H1 (cell line): ENCODE measurements at regions not wholly inside any gene's neighbourhood (a gene's known extent, or its start where the extent isn't known, plus 50 kb on each side); places are given as distances from the start of the nearest gene placed in this dataset.

Source experiments
- CTCF ChIA-PET: fragments of 300-600 bp; sonication (Branson Sonifier 250); formaldehyde crosslinking; loops from one replicate; lab custom pipeline; 2021; ENCODE audit not compliant: partially characterized antibody; lab: Charles Lee
- POLR2A ChIA-PET: fragments of 300-600 bp; sonication (Branson Sonifier 250); formaldehyde crosslinking; loops from one replicate; lab custom pipeline; 2021; ENCODE audit warnings: inconsistent platforms; ENCODE audit not compliant: partially characterized antibody; lab: Charles Lee
- DNase-seq, 2 experiments: peaks; one replicate each; pipeline versions ENCODE4 v3.0.0 to v3.0.0-alpha.2; 2010 to 2022; ENCODE audit warnings: low spot score in 2 of 2, low read depth in 1 of 2, mixed read lengths in 1 of 2
- FAIRE-seq: peaks from 2 replicates; lab custom pipeline; 2011; peaks lifted over from hg19 to GRCh38; lab: Jason Lieb, UNC
- H2AFZ ChIP-seq: 2 replicates; pipeline ENCODE4 v1.8.1; 2012; ENCODE audit warnings: low read length, inconsistent platforms
- H2AK5ac ChIP-seq: 2 replicates; pipeline ENCODE4 v1.6.1; 2013; ENCODE audit warnings: low read depth, low read length
- H2BK120ac ChIP-seq: replicated peaks from 2 replicates; pipeline ENCODE3; 2013; ENCODE audit warnings: low read depth, low read length, inconsistent platforms
- H2BK12ac ChIP-seq: 2 replicates; pipeline ENCODE4 v1.6.1; 2013; ENCODE audit warnings: low read depth, low read length
- H2BK15ac ChIP-seq: 2 replicates; pipeline ENCODE4 v1.6.1; 2013; ENCODE audit warnings: low read length
- H2BK20ac ChIP-seq: 2 replicates; pipeline ENCODE4 v1.6.1; 2013; ENCODE audit warnings: low read length
- H2BK5ac ChIP-seq: 2 replicates; pipeline ENCODE4 v1.6.1; 2013; ENCODE audit warnings: low read depth, low read length
- H3K14ac ChIP-seq: 2 replicates; pipeline ENCODE4 v1.6.1; 2013; ENCODE audit warnings: inconsistent platforms; ENCODE audit not compliant: insufficient read length
- H3K18ac ChIP-seq: 2 replicates; pipeline ENCODE4 v1.6.1; 2013; ENCODE audit warnings: low read length; ENCODE audit errors: extremely low read depth
- H3K23ac ChIP-seq: 2 replicates; pipeline ENCODE4 v1.6.1; 2013; ENCODE audit warnings: inconsistent platforms; ENCODE audit not compliant: insufficient read length
- H3K23me2 ChIP-seq: 2 replicates; pipeline ENCODE4 v1.6.1; 2013; ENCODE audit warnings: low read depth, low read length
- H3K27ac ChIP-seq: 2 replicates; pipeline ENCODE4 v1.6.1; 2011; ENCODE audit warnings: low read depth, low read length, inconsistent platforms
- H3K27me3 ChIP-seq, 4 experiments: replicated peaks in 1 of 4; 1 replicate in 1 of 4; 2 replicates in 3 of 4; pipeline versions ENCODE4 v1.6.1 to v1.8.1; 2011 to 2013; ENCODE audit warnings: low read length in 3 of 4, mild to moderate bottlenecking in 3 of 4, inconsistent platforms in 2 of 4, mixed read lengths in 2 of 4, moderate library complexity in 1 of 4; ENCODE audit not compliant: control insufficient read depth in 3 of 4, insufficient read depth in 3 of 4; ENCODE audit errors: extremely low read depth in 1 of 4
- H3K36me3 ChIP-seq, 4 experiments: 2 replicates each; pipeline versions ENCODE4 v1.6.1 to v1.8.1; 2011 to 2013; ENCODE audit warnings: mild to moderate bottlenecking in 4 of 4, low read length in 3 of 4, moderate library complexity in 2 of 4, control low read depth in 1 of 4, inconsistent platforms in 1 of 4; ENCODE audit not compliant: insufficient read depth in 4 of 4, control insufficient read depth in 2 of 4
- H3K4ac ChIP-seq: replicated peaks from 2 replicates; pipeline ENCODE3; 2013; ENCODE audit warnings: low read length, low read depth, mixed read lengths, inconsistent platforms; ENCODE audit not compliant: insufficient read length
- H3K4me1 ChIP-seq, 4 experiments: replicated peaks in 1 of 4; 1 replicate in 1 of 4; 2 replicates in 3 of 4; pipeline versions ENCODE4 v1.6.1 to v1.8.1; 2011 to 2013; ENCODE audit warnings: low read length in 3 of 4, inconsistent platforms in 2 of 4, mixed read lengths in 1 of 4; ENCODE audit not compliant: insufficient read depth in 4 of 4, control insufficient read depth in 3 of 4
- H3K4me2 ChIP-seq, 2 experiments: 2 replicates each; pipeline versions ENCODE4 v1.6.1 to v1.8.1; 2011 to 2013; ENCODE audit warnings: low read depth in 2 of 2, low read length in 2 of 2, control low read depth in 1 of 2, inconsistent platforms in 1 of 2, mild to moderate bottlenecking in 1 of 2; ENCODE audit not compliant: insufficient read depth in 1 of 2
- H3K4me3 ChIP-seq, 4 experiments: fragments of 200-600, 300-600 bp in 1 of 4; sonication (generic), shearing (Covaris generic), sonication (Bioruptor Twin) in 1 of 4; 2 replicates each; pipeline versions ENCODE4 v1.5.1 to v1.8.1; 2011 to 2016; ENCODE audit warnings: low read length in 4 of 4, low read depth in 3 of 4, control low read depth in 2 of 4, inconsistent platforms in 2 of 4, mild to moderate bottlenecking in 2 of 4, mixed read lengths in 1 of 4, moderate library complexity in 1 of 4; ENCODE audit not compliant: insufficient read depth in 2 of 4; ENCODE audit errors: extremely low read depth in 1 of 4
- H3K56ac ChIP-seq: replicated peaks from 2 replicates; pipeline ENCODE3; 2013; ENCODE audit warnings: low read depth, mild to moderate bottlenecking, mixed read lengths, low read length, inconsistent platforms; ENCODE audit not compliant: insufficient read length
- H3K79me1 ChIP-seq: 2 replicates; pipeline ENCODE4 v1.6.1; 2013; ENCODE audit warnings: low read depth, low read length, control low read depth
- H3K79me2 ChIP-seq, 2 experiments: 2 replicates each; pipeline versions ENCODE4 v1.6.1 to v1.8.1; 2012 to 2013; ENCODE audit warnings: low read length in 2 of 2, mild to moderate bottlenecking in 2 of 2, inconsistent platforms in 1 of 2; ENCODE audit not compliant: insufficient read depth in 2 of 2, control insufficient read depth in 1 of 2
- H3K9ac ChIP-seq, 4 experiments: replicated peaks in 1 of 4; 1 replicate in 1 of 4; 2 replicates in 3 of 4; pipeline versions ENCODE4 v1.6.1 to v1.8.1; 2011 to 2013; ENCODE audit warnings: low read depth in 3 of 4, low read length in 3 of 4, control low read depth in 2 of 4, mild to moderate bottlenecking in 2 of 4, moderate library complexity in 2 of 4, inconsistent platforms in 1 of 4; ENCODE audit errors: extremely low read depth in 1 of 4
- H3K9me3 ChIP-seq, 2 experiments: 2 replicates each; pipeline versions ENCODE4 v1.6.1 to v1.8.1; 2012 to 2013; ENCODE audit warnings: mild to moderate bottlenecking in 2 of 2, moderate library complexity in 2 of 2, control low read depth in 1 of 2, inconsistent platforms in 1 of 2, low read depth in 1 of 2, low read length in 1 of 2, mixed read lengths in 1 of 2; ENCODE audit not compliant: insufficient read depth in 2 of 2
- H4K20me1 ChIP-seq, 2 experiments: replicated peaks in 1 of 2; 2 replicates each; pipeline versions ENCODE3 to v1.8.1; 2011 to 2013; ENCODE audit warnings: inconsistent platforms in 2 of 2, low read length in 2 of 2, mild to moderate bottlenecking in 1 of 2; ENCODE audit not compliant: insufficient read depth in 2 of 2, control insufficient read depth in 1 of 2
- H4K5ac ChIP-seq: 2 replicates; pipeline ENCODE4 v1.6.1; 2013; ENCODE audit warnings: low read length, low read depth, mixed read lengths, inconsistent platforms; ENCODE audit not compliant: insufficient read length
- H4K8ac ChIP-seq: 2 replicates; pipeline ENCODE4 v1.8.0; 2013; ENCODE audit warnings: mild to moderate bottlenecking, moderate library complexity, low read length, inconsistent platforms; ENCODE audit not compliant: insufficient read depth; ENCODE audit errors: extremely low read depth
- H4K91ac ChIP-seq: replicated peaks from 2 replicates; pipeline ENCODE3; 2013; ENCODE audit warnings: low read length, mixed read lengths, inconsistent platforms; ENCODE audit not compliant: insufficient read length
- CREB1 ChIP-seq: IDR thresholded peaks from 2 replicates; pipeline ENCODE4 v1.6.1; 2012; ENCODE audit warnings: inconsistent platforms
- KDM5A ChIP-seq: fragments of 200-600 bp; IDR thresholded peaks from 2 replicates; pipeline ENCODE4 v1.7.1; 2012; ENCODE audit warnings: mild to moderate bottlenecking, low read length, inconsistent platforms, mixed read lengths
- WGBS, 2 experiments: shearing (Covaris generic) in 1 of 2; methylation state at CpG; one replicate each; pipeline versions ENCODE4 v1.1.6 to v1.1.7; 2013 to 2015; ENCODE audit warnings: low lambda C conversion rate in 2 of 2, mixed read lengths in 2 of 2, inconsistent platforms in 1 of 2, low coverage in 1 of 2, missing lambda C conversion rate in 1 of 2; ENCODE audit not compliant: insufficient replicate concordance in 2 of 2, insufficient coverage in 1 of 2, insufficient read length in 1 of 2; ENCODE audit errors: extremely low coverage in 1 of 2, missing lambda C conversion rate in 1 of 2; 5-methylcytosine and 5-hydroxymethylcytosine counted together

- no peaks in the 10 kb centered on the region for H3K79me1 ChIP-seq
- H3K14ac ChIP-seq: no peak overlapping the region
- no peak overlapping the region for H3K56ac ChIP-seq
- H2BK15ac ChIP-seq: no peak overlapping the region
- H2BK20ac ChIP-seq: no peak overlapping the region
- H3K27ac ChIP-seq: no peak overlapping the region
- no peaks in the 10 kb centered on the region for H3K9me3 ChIP-seq
- H3K4me2 ChIP-seq: no peak overlapping the region
- no peak overlapping the region for H2AK5ac ChIP-seq
- no peak overlapping the region for H3K4ac ChIP-seq
- H3K9ac ChIP-seq: no peak overlapping the region
- FAIRE-seq (no peak), DNase-seq (no peak)
- POLR2A ChIA-PET: no interaction called here
- no peak overlapping the region for H2BK120ac ChIP-seq
- no peaks in the 10 kb centered on the region for H4K20me1 ChIP-seq
- no peak overlapping the region for H3K23ac ChIP-seq
- H3K4me1 ChIP-seq: no peaks in the 10 kb centered on the region
- no peak overlapping the region for H3K18ac ChIP-seq
- H4K5ac ChIP-seq: no peak overlapping the region
- no peaks in the 10 kb centered on the region for H3K36me3 ChIP-seq
- CTCF ChIA-PET: no interaction called here
- H2BK12ac ChIP-seq: no peak overlapping the region
- H4K8ac ChIP-seq: no peak overlapping the region
- H2AFZ ChIP-seq: no peak overlapping the region
- no peak overlapping the region for H3K4me3 ChIP-seq
- 79% methylated on average over 2 of the region's 2 CpGs; no CpG with 5 or more reads in 1 of the 2 experiments for WGBS, 2 experiments
- no peaks in the 10 kb centered on the region; the same call in 1 of the 2 replicates for H3K23me2 ChIP-seq
- no peaks in the 10 kb centered on the region for H3K27me3 ChIP-seq
- H2BK5ac ChIP-seq: no peak overlapping the region
- no peaks in the 10 kb centered on the region for H3K79me2 ChIP-seq
- H4K91ac ChIP-seq: no peak overlapping the region
- TF ChIP-seq KDM5A (no peak), CREB1 (no peak)
Observed at GRCh38 chr6:9240861-9241260, 805.5 kb upstream of the SLC35B3 start.
